Brain pericyte (primary cell): ENCODE measurements at regions not wholly inside any gene's neighbourhood (a gene's known extent, or its start where the extent isn't known, plus 50 kb on each side); places are given as distances from the start of the nearest gene placed in this dataset.

Source experiments
- DNase-seq: peaks from one replicate; pipeline ENCODE4 v3.0.0-alpha.2; 2012; ENCODE audit warnings: low read depth, low spot score

DNA sequence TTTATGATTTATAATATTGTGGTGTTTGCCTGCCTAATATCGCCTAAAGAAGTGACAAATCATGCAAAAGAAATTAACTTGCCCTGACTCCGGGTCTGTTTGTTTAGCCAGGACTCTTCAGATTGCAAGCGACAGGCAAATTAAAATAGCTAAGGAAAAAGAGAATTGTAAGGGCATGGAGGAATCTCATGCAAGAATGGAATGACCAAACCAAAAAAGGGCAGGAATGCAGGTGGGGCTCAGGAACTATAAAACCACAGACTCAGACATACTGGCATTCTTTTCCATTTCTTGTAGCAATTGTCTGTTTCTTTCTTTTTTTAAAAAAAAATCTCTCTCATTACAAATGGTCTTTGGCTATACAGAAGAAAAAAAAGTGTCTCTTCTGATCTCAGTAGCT is 188.1 kb upstream of the XYLT1 start:
- DNase-seq, result no peak

DNA sequence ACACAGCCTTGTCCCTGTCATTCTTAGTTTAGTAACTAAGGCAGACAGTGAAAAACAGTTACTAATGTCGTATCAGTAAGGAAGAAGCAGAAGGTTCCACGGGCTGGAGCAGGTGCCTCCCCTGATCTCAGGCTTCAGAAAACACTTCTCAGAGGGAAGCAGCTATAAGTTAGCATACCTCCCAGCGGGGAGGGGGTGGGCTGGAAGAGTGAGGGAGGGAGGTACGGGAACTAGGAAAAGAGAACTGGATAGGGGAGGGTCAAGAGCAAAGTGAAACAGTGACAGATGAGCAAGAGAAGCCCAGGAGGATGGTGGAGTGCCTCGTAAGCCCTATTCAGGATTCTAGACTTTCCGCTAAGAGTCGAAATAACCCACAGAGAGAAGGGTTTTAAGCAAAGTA is 186.3 kb upstream of the XYLT1 start:
- no peak for DNase-seq

DNA sequence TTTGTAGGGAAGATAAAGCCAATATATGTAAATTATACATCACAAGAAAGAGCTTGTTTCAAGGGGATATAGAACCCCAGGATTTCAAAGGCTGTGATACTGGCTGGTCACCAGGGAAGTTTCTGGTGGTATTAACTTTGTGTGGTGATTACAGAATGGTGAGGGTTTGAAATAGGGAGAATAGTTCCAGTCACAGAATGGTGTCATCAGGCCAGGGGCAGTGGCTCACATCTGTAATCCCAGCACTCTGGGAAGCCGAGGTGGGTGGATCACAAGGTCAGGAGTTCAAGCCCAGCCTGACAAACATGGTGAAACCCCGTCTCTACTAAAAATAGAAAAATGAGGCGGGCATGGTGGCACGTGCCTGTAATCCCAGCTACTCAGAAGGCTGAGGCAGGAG is 183.8 kb upstream of the XYLT1 start:
- no peak for DNase-seq

DNA sequence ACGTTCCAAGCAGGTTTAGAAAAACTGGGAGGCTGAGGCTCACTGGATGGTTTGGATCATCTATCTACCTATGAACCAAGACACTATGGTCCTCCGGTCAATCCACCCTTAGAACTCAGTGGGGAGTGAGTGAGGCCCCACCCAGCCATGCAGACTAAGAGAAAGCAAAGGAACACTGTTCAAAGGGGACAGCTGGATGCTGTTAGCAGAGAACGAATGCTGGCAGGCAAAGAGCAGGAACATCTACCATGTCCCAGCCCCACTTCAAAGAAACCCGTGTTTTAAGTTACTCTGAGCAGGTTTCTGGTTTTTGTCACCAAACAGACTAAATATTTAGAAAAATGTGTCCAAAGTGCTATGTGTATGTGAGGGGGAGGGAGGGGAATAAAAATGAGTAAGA is 183.4 kb upstream of the XYLT1 start:
- DNase-seq, result no peak

DNA sequence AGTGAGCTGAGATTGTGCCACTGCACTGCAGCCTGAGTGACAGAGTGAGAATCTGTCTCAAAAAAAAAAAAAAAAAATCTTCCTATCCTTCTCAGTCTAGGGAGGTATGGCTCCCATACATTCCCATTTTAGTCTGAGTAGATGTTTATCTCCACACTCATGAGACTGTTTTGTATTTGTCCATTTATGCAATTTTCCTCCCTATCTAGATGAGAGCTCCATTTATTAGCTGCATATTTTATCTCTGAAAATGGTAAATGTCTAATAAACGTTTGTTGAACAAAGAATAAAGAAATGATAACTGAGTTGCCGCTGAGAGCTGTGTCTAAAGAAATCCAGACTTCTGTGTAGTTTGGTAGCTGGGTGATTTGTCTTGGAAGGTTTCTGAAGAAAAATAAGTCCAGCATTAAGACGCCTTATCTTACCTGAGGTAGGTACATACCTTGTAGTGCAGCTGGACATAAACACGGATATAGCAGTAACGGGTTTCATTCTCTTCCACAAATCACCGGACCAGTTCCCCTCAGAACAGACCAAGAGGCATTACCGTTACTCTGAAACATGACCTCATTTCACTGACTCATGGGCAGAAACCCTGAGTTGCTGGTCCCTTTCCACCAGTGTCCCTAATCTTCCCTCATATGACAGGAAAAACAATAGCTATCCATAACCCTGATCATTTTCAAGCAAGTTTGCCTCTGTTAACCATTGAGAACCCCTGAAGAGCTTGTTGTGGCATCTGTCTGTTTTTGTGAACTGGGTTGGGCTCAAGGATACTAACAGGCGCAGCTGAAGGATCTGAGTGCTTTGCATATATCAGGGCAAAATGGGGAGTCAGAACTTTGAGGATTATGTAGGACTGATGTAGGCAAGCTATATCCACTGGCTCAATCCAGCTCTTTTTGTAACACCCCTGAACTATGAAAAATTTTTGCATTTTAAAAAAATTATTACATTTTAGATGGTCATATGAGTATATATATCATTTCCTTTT is 177.4 kb upstream of the XYLT1 start:
- no peak for DNase-seq

DNA sequence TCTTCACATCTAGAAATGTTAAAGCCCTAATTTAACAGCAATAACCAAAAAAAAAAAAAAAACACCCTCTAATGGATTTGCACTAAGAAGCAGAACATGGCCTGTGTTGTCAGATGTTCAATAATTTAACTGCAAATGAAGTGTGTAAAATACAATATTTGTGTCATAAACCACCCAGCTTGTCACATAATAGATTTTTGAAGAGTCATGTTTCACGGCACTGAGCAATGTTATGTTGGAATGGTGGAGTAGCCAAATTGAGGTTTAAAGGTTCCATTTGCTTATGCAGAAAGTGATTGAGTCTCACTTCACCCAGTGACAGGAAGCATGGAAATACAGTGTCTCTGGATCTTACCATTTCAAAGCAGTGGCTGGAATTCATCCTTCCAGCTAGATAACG is 173.2 kb upstream of the XYLT1 start:
- DNase-seq, result no peak

DNA sequence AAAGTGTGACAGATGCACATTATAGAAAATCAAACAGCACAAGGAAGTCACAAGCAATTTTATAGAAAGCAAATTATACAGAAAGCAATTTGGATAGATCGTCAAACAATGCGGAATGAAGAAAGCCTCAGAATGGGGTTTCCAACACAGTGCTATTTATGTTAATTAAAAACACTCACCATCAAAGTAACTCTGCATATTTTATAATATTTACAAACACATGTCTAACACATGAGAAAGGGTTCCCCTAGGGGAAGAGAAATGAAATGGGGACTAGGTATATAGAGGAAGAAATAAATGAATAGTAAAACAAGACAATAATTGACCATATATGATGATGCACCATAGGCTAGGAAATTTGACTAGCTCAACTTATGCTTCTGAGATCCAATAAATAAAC is 171.2 kb upstream of the XYLT1 start:
- DNase-seq, result no peak

DNA sequence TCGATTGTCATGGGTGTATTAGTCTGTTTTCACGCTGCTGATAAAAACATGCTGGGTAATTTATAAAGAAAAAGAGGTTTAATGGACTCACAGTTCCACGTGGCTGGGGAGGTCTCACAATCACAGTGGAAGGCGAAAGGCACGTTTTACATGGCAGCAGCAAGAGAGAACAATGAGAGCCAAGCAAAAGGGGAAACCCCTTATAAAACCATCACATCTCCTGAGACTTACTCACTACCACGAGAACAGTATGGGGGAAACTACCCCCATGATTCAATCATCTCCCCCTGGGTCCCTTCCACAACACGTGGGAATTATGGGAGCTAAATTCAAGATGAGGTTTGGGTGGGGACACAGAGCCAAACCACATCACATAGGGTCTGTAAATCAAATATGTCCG is 167.4 kb upstream of the XYLT1 start:
- DNase-seq, result no peak

DNA sequence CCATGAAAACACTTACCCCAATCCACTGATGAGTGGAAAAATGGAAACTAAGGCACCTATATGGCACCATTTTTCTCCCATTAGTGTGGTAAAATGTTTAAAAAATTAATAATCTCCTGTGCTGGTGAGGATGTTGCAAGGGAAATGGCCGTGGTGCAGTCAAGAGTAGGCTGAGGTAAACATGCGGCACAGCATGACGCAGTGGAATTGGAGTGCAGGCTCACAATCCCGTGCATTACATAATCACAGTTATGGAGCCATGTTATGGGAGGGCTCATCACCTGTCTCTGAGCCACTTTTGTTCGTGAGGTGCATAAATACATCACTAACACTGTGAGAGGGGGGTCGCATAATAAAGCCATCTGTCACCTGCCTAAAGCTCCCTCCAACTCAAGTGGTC is 164.4 kb upstream of the XYLT1 start:
- no peak for DNase-seq

DNA sequence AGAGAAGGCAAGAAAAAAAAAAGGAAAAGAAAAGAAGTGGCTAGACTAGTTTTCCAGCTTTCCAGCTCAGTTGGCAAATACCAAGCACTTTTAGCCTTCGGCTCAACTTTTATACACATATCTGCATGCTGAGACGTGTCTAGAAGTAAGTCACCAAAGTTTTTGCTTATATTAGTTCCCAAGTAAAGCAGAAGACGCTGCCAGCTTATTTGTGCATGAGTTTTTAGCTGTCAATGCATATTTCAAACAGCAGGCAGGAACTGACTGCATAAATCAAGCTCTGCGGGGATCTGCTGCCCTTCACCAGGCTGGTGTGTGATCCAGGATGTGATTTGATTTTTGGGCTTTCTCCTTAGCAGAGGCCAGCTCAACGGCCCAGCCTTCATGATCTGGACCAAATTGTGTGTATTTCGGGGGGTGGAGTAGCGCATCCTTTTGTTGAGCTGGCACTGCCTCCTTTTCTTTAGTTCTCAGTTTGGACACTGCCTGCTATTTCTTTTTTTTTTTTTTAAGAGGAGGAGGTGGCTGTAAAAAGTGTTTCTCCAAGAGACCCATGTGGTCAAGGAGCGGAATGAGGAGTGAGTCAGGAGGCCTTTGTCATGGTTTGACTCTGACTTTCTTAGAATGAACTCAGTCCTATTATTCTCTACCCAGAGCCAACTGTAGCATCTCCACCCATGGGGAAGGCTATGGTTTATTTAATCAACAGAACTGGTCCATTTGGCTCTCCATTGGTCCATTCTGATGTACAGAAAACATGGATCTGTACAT is 162.6 kb upstream of the XYLT1 start:
- no peak for DNase-seq

DNA sequence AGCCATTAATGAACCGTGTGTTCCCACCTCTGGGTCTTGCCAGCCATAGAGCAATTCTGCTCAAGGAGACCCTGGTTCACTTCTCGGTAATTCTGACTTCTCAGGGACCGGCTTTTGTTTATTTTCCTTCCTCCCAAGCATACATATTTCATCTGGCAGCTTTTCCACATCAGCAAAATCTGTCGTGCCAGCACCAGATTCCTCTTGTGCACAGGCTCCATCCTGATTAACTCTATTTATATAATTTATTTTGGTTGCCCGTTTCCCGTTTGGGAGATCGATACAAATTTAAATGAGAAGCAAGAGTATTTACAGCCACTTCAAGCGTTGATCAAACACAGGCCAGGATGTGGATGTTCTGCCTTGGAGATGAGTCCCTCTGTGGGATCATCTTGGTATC is 161.9 kb upstream of the XYLT1 start:
- DNase-seq, result no peak

DNA sequence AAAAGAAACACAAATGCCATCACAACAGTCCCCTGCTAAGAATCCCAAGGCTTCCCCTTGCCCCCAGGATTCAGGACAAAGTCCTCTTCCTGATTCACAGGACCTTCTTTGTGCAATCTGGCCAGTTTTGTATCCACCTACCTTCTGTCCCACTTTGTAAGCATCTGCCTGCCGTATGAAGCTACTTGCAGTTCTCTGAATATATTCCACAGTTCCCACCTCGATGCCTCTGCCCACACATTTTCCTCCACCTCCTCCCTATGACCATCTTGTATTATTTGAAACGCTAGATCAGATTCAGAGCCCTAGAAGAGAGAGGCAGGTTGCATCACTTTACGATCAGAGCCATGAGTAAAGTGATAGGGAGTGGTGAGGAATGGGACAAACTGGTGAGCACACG is 159.2 kb upstream of the XYLT1 start:
- DNase-seq, result no peak

DNA sequence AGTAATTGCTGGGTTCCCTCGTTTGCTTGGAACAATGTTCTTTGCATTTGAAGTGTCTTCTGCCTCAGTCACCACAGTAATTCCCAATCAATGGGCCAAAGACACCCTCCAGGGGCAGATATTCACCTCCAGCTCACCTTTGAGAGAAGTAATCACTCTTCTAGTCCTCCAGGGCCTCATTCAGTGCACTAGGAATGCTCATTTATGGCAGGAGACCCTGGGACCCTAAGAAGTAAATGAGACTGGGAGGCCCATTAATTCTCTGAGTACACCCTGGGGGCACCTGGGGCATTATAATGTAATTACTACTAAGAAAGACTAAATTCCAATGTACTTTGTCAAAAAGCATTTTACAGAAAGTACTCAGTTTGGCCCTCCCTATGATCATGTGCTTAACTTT is 158.2 kb upstream of the XYLT1 start:
- no peak for DNase-seq

DNA sequence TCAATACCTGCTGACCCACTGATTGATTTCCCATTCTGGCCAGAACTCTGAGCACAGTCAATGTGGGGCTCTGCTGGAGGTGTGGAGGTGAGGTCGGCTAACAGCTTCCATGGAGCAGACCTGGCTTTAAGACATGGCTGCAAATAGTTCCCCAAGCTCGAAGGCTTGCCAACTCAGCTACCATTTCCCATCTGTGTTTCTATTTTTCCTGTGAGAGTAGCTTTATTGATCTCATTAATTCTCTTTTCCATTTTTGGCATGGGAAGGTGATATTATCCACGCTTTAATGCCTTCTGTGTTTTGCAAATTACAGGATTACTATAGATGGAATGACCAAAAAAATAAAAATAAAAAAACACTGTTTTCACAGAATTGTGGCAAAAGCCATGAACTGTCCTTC is 151.6 kb upstream of the XYLT1 start:
- no peak for DNase-seq

DNA sequence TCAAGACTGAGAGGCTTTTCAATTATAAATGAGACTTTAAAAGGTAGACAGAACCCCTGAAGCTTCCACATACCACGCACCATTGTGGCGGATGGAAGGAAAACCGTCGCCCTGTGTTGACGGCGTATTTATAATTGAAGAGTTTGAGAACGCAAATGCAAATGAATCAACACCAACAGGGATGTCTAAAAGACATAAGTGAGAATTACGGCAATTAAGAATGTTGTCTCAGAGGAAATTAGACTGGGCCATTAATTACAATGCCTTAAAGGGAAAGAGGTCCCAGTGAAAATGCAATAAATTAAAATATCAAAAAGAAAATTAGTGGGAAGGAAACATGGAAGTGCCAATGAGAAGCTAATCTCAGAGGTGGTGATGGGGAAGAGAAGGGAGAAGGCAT is 148.5 kb upstream of the XYLT1 start:
- no peak for DNase-seq

DNA sequence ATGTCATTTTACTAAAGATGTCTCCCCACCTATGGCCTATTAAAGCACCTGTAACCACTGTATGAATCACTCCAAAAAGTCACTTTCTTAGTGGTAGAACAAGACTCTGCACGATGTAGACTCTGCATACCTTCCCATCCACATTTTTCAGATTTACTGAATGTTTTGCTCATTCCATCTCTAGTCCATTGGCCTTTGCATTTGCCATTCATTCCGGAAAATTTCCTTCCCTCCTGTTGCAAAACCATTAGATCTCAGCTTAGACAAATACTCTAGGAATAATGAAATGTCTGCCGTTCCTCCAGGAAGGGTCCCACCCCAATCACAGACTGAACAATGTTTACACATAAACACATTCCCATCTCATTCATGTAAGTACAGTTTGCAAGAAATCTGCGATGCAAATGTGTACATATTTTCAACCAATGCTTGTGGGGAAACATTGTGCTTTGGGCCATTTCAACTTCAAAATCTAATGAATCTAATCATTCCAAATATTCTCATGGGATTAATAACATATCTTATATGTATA is 146.3 kb upstream of the XYLT1 start:
- no peak for DNase-seq

DNA sequence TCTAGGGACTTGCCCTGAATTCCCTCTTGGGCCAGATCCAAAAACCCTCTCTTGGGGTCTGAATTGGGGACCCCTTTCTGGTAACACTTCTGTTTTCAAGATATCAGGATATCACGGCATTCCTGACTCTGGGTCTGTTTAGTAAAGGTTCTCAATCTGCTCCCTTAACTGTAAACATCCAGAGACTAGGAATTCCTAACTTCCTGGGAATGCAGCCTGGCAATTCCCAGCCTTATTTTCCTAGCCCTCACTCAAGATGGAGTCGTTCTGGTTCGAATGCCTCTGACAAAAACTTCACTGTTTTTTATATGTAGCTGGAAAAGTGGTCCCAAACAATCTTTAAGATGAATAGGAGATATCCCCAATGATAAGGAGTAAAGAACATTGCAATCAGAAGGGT is 141.6 kb upstream of the XYLT1 start:
- no peak for DNase-seq

DNA sequence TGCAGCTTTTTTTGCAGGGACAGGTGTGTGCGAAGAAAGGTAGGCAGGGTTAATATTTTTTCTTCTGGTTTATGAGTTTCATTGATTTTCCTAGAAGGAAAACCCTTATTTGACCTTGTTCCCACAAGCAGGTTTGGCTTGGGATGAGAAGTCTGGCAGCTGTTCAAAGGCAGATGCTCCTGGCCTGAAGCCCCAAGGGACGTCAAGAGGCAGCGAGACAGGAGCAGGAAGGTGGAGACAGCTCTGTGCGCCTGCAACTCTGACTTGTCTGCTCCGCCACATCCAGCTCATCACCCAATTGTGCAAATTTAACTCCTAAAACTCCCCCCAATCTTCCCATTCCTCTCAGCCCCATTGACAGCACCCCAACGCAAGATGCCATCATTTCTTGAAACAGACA is 136.8 kb upstream of the XYLT1 start:
- DNase-seq, result no peak

DNA sequence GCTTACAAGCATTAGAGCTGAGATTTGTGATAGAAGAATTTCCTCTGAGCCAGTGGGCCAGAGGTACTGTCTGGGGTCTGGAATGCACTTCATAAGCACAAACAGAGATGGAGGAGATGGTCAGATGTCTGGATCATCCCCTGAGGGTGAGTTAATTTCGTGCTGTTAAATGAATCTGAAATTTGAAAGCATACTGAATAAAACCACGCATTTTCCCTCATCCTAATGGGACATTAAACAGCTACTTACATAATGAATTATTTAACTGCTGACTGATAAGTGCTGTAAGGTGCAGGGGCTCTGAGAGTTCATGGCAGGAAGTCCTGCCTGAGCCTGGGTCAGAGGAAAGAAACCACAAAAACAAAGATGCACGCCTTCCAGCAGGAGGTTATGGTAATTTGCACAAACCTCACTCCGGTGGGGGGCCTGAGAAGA is 136.3 kb upstream of the XYLT1 start:
- no peak for DNase-seq

DNA sequence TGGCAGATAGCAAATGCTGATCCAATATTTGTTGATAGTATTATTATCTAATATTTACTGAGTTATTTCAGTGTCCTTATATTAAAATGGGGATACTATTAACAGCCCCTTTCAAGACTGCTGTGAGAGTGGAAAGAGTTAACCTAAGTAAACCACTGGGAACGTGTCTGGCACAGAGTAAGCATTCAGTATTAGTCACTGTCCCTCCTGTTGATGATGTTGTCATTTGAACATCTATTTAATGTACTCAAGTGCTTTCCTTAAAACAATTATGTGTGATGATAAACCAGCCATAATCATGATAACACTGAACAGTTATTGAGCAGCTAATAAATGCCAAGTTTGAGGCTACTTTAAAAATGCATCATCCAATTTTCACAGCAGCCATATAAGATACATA is 135.7 kb upstream of the XYLT1 start:
- no peak for DNase-seq

DNA sequence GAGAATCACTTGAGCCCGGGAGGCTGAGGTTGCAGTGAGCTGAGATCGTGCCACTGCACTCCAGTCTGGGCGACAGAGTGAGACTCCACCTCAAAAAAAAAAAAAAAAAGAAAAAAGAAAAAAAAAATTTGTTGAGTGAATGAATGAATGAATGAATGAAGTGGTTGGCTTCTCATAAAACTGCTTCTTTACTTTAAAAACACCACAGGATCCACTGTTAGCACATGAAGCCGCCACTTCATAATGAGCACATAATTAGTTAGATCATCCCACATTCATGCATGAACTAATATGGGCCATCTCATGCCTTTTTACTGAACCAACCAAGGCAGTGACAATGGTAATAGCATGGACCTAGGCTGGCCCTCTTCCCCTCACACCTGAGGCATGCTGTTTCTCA is 135.0 kb upstream of the XYLT1 start:
- DNase-seq, result no peak

DNA sequence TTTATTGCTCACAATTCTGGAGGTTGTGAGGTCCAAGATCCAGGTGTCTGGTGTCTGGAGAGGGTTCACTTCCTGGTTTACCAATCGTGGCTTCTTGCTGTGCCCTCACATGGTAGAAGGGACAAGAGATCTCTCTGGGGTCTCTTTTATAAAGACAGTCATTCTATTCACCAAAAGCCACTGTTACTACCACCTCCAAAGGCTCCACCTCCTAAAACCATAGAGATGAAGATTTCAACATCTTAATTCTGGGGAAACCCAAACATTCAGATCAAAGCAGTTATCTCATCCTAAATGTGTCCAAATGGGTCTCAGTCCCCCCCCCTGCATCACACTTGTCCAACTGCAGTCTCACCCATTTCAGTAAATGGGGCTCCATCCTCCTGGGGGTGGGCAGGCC is 132.9 kb upstream of the XYLT1 start:
- DNase-seq, result no peak

DNA sequence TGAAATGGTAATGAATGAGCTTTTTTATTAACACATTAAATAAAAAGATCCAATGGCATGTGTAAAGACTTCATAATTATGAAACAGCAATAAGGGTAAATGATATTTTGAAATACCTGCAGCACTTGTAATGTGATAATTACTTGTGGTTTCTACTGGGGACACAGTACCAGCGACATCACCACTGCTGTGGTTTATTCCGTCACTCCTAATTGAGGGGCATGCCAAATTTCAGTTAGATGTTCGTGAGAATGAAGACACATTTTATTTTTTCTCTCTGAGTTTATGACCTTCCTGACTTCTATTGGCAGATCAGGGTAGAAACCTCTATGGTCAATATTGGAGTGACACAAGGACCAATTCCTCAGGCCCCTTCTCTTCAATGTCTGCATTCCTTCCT is 131.9 kb upstream of the XYLT1 start:
- DNase-seq, result no peak
